ENCODE measurements at regions not wholly inside any gene's neighbourhood (a gene's known extent, or its start where the extent isn't known, plus 50 kb on each side); places are given as distances from the start of the nearest gene placed in this dataset.

GRCh38 chr1:79069828-79070227, 63.3 kb upstream of the ADGRL4 start:
- no peak for TF ChIP-seq CTCF (IDR thresholded peaks at IDR 0.05; ENCODE audit: low read depth, low read length, missing control alignments)
- no peak for DNase-seq (ENCODE audit: extremely low read depth, low read depth)
- no peak overlapping the region for H3K4me3 ChIP-seq (replicated peaks; ENCODE audit: low read depth, low read length)

GRCh38 chr1:79059341-79059740, 52.8 kb upstream of the ADGRL4 start:
- no peak for TF ChIP-seq CTCF (IDR thresholded peaks at IDR 0.05; ENCODE audit: low read depth, low read length, missing control alignments)
- DNase-seq (ENCODE audit: extremely low read depth, low read depth): no peak
- no peak overlapping the region for H3K4me3 ChIP-seq (replicated peaks; ENCODE audit: low read depth, low read length)
